ENCODE measurements at regions not wholly inside any gene's neighbourhood (a gene's known extent, or its start where the extent isn't known, plus 50 kb on each side); places are given as distances from the start of the nearest gene placed in this dataset.

DNA sequence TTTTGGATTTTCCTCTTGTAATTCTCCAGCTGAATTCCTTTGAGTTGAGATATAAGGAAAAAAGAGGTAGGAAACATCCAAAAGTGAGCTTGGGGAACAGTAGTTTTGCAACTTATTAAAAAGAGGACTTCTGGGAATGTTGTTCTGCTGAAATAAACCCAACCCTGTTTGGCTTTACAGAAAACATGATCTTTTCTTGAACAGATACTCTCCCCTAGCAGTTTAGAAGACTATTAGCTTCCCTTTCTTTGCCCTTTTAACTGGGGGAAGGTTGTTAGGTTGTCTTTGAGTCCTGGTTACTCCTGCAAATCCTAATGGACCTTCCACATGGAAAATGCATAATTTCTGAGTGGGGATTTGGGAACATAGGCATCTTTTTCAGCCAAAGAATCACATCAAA is 168.7 kb upstream of the RPS23 start (continued):
- TF ChIP-seq YY1 (IDR thresholded peaks at IDR 0.05; ENCODE audit: extremely low read depth, insufficient replicate concordance, low read depth, low read length): no peak
- TF ChIP-seq ZFX (IDR thresholded peaks at IDR 0.05): no peak
- TF ChIP-seq RAD21 (IDR thresholded peaks at IDR 0.05; ENCODE audit: low read depth): no peak
- no peak for TF ChIP-seq SRF (IDR thresholded peaks at IDR 0.05; ENCODE audit: low read depth)

GRCh38 chr5:82445726-82446335 is 167.7 kb upstream of the RPS23 start:
- ChIA-PET POLR2A (no interaction called here), RAD21 (ENCODE audit: low non-redundant PET in 1 of 2, low total read pairs in 2 of 2, uncharacterized antibody in 2 of 2, unreplicated experiment in 2 of 2) (no interaction called here), CTCF (no interaction called here)
- no peak overlapping the region for H3K4me3 ChIP-seq (replicated peaks in 1 of 2; ENCODE audit: low read depth in 1 of 2, low read length in 2 of 2)
- no peaks in the 10 kb centered on the region for H4K20me1 ChIP-seq (ENCODE audit: insufficient read depth)
- no peak overlapping the region for H2AFZ ChIP-seq (ENCODE audit: low read depth, low read length, poor library complexity, severe bottlenecking)
- H3K27ac ChIP-seq (ENCODE audit: low read depth, low read length): no peak overlapping the region
- no peak overlapping the region for H3K9ac ChIP-seq (ENCODE audit: low read length)
- DNase-seq (ENCODE audit: low read depth, low spot score) (no peak), ATAC-seq (no peak)
- H3K9me3 ChIP-seq (ENCODE audit: control insufficient read depth in 1 of 2, insufficient read depth in 1 of 2, low read depth in 1 of 2, low read length in 2 of 2): no peaks in the 10 kb centered on the region
- no peaks in the 10 kb centered on the region for H3K27me3 ChIP-seq (ENCODE audit: insufficient read depth, low read length)
- no peaks in the 10 kb centered on the region for H3K36me3 ChIP-seq (ENCODE audit: control insufficient read depth in 1 of 2, insufficient read depth in 2 of 2, low read length in 2 of 2)
- intact Hi-C loops (cut with micrococcal nuclease): no loop called here
- BruUV-seq (replicated peaks): no TSS peak
- no peak for TF ChIP-seq SP1 (IDR thresholded peaks at IDR 0.05; ENCODE audit: low read depth)
- TF ChIP-seq ELF1 (IDR thresholded peaks at IDR 0.05; ENCODE audit: borderline replicate concordance, low read depth): no peak
- TF ChIP-seq EGR1 (IDR thresholded peaks at IDR 0.05; ENCODE audit: low read depth): no peak
- TF ChIP-seq ATF3 (IDR thresholded peaks at IDR 0.05): no peak
- no peak for TF ChIP-seq RAD21 (IDR thresholded peaks at IDR 0.05; ENCODE audit: low read depth)
- no peak for TF ChIP-seq REST (IDR thresholded peaks at IDR 0.05; ENCODE audit: low read depth)
- TF ChIP-seq POLR2AphosphoS5 (IDR thresholded peaks at IDR 0.05; ENCODE audit: low read depth, low read length): no peak
- no peak for TF ChIP-seq POLR2A (IDR thresholded peaks at IDR 0.05; ENCODE audit: borderline replicate concordance, extremely low read depth, insufficient read depth, insufficient read length)
- no peak for TF ChIP-seq CEBPB (IDR thresholded peaks at IDR 0.05; ENCODE audit: low read depth)
- no peak for TF ChIP-seq SIN3A (IDR thresholded peaks at IDR 0.05; ENCODE audit: low read depth)
- TF ChIP-seq CTCF (IDR thresholded peaks at IDR 0.05 in 2 of 3, conservative IDR thresholded peaks at IDR 0.05 in 1 of 3; ENCODE audit: borderline replicate concordance in 1 of 3, insufficient read depth in 1 of 3, low read depth in 2 of 3, low read length in 2 of 3): no peak
- H3K9me2 ChIP-seq (ENCODE audit: insufficient read depth): no peaks in the 10 kb centered on the region
- H3K4me2 ChIP-seq (ENCODE audit: low read length): no peak overlapping the region
- no peaks in the 10 kb centered on the region for H3K4me1 ChIP-seq (ENCODE audit: control insufficient read depth in 1 of 2, insufficient read depth in 2 of 2, low read length in 2 of 2)
- no peaks in the 10 kb centered on the region for H3K79me2 ChIP-seq (ENCODE audit: insufficient read depth, low read length)
